OCI-LY1 (cell line): ENCODE measurements at regions not wholly inside any gene's neighbourhood (a gene's known extent, or its start where the extent isn't known, plus 50 kb on each side); places are given as distances from the start of the nearest gene placed in this dataset.

Source experiments
- EZH2 ChIP-seq: fragments of 200-600 bp; sonication (generic), shearing (Covaris generic); IDR thresholded peaks from 2 replicates; pipeline ENCODE4 v1.8.0; 2017; ENCODE audit warnings: borderline replicate concordance, mixed run types, mild to moderate bottlenecking, antibody characterized with exemption, low read length, moderate library complexity, mixed read lengths
- TF ChIP-seq, protein P1 (sequence below): fragments of 200-600 bp; sonication (generic), shearing (Covaris generic); IDR thresholded peaks from 2 replicates; pipeline ENCODE4 v1.5.1; 2017; ENCODE audit warnings: mild to moderate bottlenecking, antibody characterized with exemption, low read length, moderate library complexity, mixed read lengths

DNA sequence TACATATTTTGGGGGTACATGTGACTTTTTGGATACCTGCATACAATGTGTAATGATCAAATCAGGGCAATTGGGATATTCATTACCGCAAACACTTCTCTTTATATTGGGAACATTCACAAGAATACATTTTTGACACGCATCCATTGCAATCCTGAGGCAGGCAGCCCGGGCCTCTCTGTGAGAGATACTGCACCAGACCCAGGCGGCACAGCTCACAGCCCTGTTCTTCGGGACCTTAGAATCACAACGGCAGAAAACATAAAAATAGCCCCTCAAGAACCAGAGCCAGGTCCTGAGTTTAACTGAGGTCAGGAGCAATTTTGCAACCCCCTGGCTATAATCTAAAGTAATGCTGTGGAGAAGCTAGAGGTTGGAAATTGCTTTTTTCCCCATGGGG lies 90.8 kb upstream of the PGBD5 start:
- TF ChIP-seq, protein P1, sequence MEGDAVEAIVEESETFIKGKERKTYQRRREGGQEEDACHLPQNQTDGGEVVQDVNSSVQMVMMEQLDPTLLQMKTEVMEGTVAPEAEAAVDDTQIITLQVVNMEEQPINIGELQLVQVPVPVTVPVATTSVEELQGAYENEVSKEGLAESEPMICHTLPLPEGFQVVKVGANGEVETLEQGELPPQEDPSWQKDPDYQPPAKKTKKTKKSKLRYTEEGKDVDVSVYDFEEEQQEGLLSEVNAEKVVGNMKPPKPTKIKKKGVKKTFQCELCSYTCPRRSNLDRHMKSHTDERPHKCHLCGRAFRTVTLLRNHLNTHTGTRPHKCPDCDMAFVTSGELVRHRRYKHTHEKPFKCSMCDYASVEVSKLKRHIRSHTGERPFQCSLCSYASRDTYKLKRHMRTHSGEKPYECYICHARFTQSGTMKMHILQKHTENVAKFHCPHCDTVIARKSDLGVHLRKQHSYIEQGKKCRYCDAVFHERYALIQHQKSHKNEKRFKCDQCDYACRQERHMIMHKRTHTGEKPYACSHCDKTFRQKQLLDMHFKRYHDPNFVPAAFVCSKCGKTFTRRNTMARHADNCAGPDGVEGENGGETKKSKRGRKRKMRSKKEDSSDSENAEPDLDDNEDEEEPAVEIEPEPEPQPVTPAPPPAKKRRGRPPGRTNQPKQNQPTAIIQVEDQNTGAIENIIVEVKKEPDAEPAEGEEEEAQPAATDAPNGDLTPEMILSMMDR = no peak
- TF ChIP-seq EZH2 = no peak
